Fibroblast of villous mesenchyme (primary cell): ENCODE measurements at regions not wholly inside any gene's neighbourhood (a gene's known extent, or its start where the extent isn't known, plus 50 kb on each side); places are given as distances from the start of the nearest gene placed in this dataset.

Experiments
- DNase-seq: peaks from one replicate; pipeline ENCODE4 v3.0.0-alpha.2; 2010; ENCODE audit warnings: low read depth
- H3K4me3 ChIP-seq: 2 replicates; pipeline ENCODE4 v1.5.1; 2011; ENCODE audit warnings: low read depth, mild to moderate bottlenecking, low read length
- CTCF ChIP-seq: IDR thresholded peaks from 2 replicates; pipeline ENCODE4 v1.5.1; 2012; ENCODE audit warnings: low read depth, mild to moderate bottlenecking, low read length; ENCODE audit not compliant: insufficient read depth

- DNase-seq, result no peak
- H3K4me3 ChIP-seq, result no peak overlapping the region
- no peak for TF ChIP-seq CTCF
Measured at GRCh38 chr5:135106610-135107471, 72.8 kb upstream of the PITX1 start.

- no peak overlapping the region for H3K4me3 ChIP-seq
- TF ChIP-seq CTCF, result no peak
- no peak for DNase-seq
Measured at GRCh38 chr5:135106136-135106535, 72.1 kb upstream of the PITX1 start.

- DNase-seq, result no peak
- H3K4me3 ChIP-seq, result no peak overlapping the region
- TF ChIP-seq CTCF, result no peak
Measured at GRCh38 chr5:135105105-135105484, 71.1 kb upstream of the PITX1 start.

GRCh38 chr5:135103575-135103853 lies 69.5 kb upstream of the PITX1 start:
- TF ChIP-seq CTCF, result no peak
- H3K4me3 ChIP-seq, result no peak overlapping the region
- no peak for DNase-seq

- DNase-seq, result no peak
- no peak for TF ChIP-seq CTCF
- H3K4me3 ChIP-seq, result no peak overlapping the region
Measured at GRCh38 chr5:135102716-135103574, 68.9 kb upstream of the PITX1 start.

GRCh38 chr5:135100431-135100830 lies 66.4 kb upstream of the PITX1 start:
- DNase-seq, result no peak
- H3K4me3 ChIP-seq, result no peak overlapping the region
- no peak for TF ChIP-seq CTCF
